ENCODE measurements at regions not wholly inside any gene's neighbourhood (a gene's known extent, or its start where the extent isn't known, plus 50 kb on each side); places are given as distances from the start of the nearest gene placed in this dataset.

- no peak for TF ChIP-seq POLR2A (IDR thresholded peaks at IDR 0.05)
- TF ChIP-seq CTCF (IDR thresholded peaks at IDR 0.05): no peak
These were observed 240.2 kb downstream of the LMO4 start for GRCh38 chr1:87568911-87569310.
